Activated naive CD4-positive, alpha-beta T cell treated with anti-CD3 and anti-CD28 coated beads, Interleukin-2, amount 50 U/mL, for 72 hours (primary cell): ENCODE measurements at regions not wholly inside any gene's neighbourhood (a gene's known extent, or its start where the extent isn't known, plus 50 kb on each side); places are given as distances from the start of the nearest gene placed in this dataset.

Experiments used
- ATAC-seq, 2 donors: fragments of 150-1000 bp; cut with Tn5 transposase; 2 replicates each; pipeline ENCODE4 v1.10.0; 2021; ENCODE audit warnings: mild to moderate bottlenecking in 2 of 2, moderate library complexity in 2 of 2
- DNase-seq, 2 donors: peaks; one replicate each; pipeline ENCODE4 v3.0.0; 2021 to 2022; ENCODE audit warnings: low spot score in 2 of 2
- H3K27ac Mint-ChIP-seq, 2 donors: one replicate each; pipeline ENCODE4 v1.8.0; 2022; ENCODE audit warnings: mild to moderate bottlenecking in 2 of 2, mixed read lengths in 2 of 2
- H3K36me3 Mint-ChIP-seq, 2 donors: one replicate each; pipeline ENCODE4 v1.8.0; 2022; ENCODE audit warnings: mixed read lengths in 2 of 2
- H3K9me3 Mint-ChIP-seq, 2 donors: one replicate each; pipeline ENCODE4 v1.8.0; 2022; ENCODE audit warnings: mixed read lengths in 2 of 2

DNA sequence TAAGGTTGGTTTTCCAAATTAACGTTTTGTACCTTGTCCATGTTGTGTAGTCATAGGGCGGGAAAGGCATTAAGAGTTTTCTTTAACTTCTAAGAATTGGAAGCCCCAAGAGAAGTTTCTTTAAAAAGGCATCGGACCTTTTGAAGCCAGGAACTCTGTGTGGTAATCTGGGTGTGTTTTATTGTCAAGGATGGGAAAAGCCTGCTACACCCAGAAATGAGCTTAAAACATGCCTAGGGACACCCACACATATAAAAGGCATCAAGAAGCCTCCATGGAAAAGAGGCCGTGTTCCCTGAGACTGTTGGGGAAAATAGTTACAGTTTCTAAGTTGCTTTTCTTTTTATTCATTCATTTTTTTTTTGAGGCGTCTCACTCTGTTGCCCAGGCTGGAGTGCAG, 81.0 kb upstream of the PTHLH start:
- no peaks in the 10 kb centered on the region for H3K36me3 Mint-ChIP-seq
- ATAC-seq = no peak
- no peak overlapping the region for H3K27ac Mint-ChIP-seq

GRCh38 chr12:28054583-28054982, 82.0 kb upstream of the PTHLH start:
- Mint-ChIP-seq H3K9me3 (no peaks in the 10 kb centered on the region), H3K36me3 (no peaks in the 10 kb centered on the region), H3K27ac (no peak overlapping the region)
- DNase-seq = no peak
- no peak for ATAC-seq

More for the DNA sequence above, 81.0 kb upstream of the PTHLH start:
- DNase-seq = no peak
- no peaks in the 10 kb centered on the region for H3K9me3 Mint-ChIP-seq

GRCh38 chr12:28057856-28058615, 85.5 kb upstream of the PTHLH start:
- H3K27ac Mint-ChIP-seq = no peak overlapping the region
- no peaks in the 10 kb centered on the region for H3K36me3 Mint-ChIP-seq
- DNase-seq = no peak
- H3K9me3 Mint-ChIP-seq = no peaks in the 10 kb centered on the region
- ATAC-seq = peak in 1 of 2 donors; percentile 60

- DNase-seq (no peak), ATAC-seq (no peak)
- Mint-ChIP-seq H3K27ac (no peak overlapping the region), H3K9me3 (no peaks in the 10 kb centered on the region), H3K36me3 (no peaks in the 10 kb centered on the region)
Observed at GRCh38 chr12:28059220-28059619, 86.7 kb upstream of the PTHLH start.

DNA sequence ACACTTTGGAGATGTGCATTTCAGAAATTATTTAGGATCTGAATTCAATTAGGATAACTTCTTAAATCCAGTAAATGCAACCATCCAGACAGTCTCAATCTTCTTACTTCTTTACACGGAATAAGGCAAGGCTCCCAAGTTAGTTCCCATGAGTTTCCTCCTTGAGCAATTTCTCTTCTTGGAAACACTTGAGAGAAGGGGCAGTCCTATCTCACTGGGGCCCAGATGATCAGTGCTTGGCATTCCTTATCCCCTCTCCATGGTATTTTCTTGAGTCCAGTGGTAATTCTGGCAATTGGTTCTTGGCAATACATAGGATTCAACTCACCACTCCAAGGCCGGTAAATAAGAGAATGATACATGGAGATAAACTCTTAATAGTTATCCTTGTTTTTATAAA, 87.1 kb upstream of the PTHLH start:
- H3K27ac Mint-ChIP-seq = no peak overlapping the region
- no peak for DNase-seq
- no peaks in the 10 kb centered on the region for H3K9me3 Mint-ChIP-seq
- no peaks in the 10 kb centered on the region for H3K36me3 Mint-ChIP-seq
- no peak for ATAC-seq

DNA sequence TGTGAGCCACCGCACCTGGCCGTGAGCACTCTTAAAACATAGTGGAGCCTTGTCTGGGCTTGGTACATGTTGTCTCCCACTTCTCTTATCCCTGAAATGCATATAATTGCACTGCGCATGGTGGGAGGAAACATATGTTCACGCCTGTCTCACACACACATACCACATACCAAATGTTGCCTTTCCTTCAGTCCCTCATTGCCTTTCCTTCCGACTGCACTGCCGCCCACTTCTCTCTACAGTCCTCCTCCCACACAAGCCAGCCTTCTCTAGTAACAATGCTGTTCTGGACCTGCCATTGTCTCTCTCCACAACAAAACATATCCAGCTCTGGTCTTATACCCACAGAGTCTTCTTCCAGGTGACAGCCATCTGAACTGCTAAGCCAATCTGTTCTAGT, 88.3 kb upstream of the PTHLH start:
- Mint-ChIP-seq H3K36me3 (no peaks in the 10 kb centered on the region), H3K9me3 (no peaks in the 10 kb centered on the region), H3K27ac (no peak overlapping the region)
- ATAC-seq (no peak), DNase-seq (no peak)

- ATAC-seq (no peak), DNase-seq (no peak)
- no peaks in the 10 kb centered on the region for H3K9me3 Mint-ChIP-seq
- peaks cover 0 to 6% of the 10 kb centered on the region in 2 donors for H3K36me3 Mint-ChIP-seq
- H3K27ac Mint-ChIP-seq = no peak overlapping the region
Observed at GRCh38 chr12:28063355-28063880, 90.9 kb upstream of the PTHLH start.

DNA sequence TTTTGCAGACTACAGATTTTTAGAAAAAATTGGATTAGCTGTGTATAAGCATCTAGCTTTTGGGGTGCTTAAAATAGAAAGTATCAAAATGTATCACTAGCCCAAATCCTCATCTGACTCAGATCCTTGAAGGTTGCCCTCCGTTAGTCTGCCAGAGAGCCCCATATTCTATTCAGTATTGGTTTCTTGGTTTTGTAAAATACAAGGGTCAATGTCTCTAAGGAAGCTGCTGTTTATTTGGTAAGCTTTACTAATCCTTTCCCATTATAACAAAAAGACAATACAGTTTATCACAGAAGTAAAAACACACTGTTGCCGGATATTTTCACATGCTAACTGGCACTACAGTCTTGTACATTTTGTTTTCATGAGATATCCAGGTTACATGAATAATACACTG, 92.8 kb upstream of the PTHLH start:
- H3K36me3 Mint-ChIP-seq = peaks cover 0 to 6% of the 10 kb centered on the region in 2 donors
- peak in 1 of 2 donors; percentile 8 for DNase-seq
- H3K9me3 Mint-ChIP-seq = peaks cover 0 to 6% of the 10 kb centered on the region in 2 donors
- peak overlapping the region in 1 of 2 donors; percentile 80 for H3K27ac Mint-ChIP-seq
- peak; percentile 67 to 95 for ATAC-seq

GRCh38 chr12:28065889-28066630, 93.5 kb upstream of the PTHLH start:
- H3K9me3 Mint-ChIP-seq = peaks cover 0 to 6% of the 10 kb centered on the region in 2 donors
- peak; percentile 26 to 76 for ATAC-seq
- H3K36me3 Mint-ChIP-seq = peaks cover 0 to 6% of the 10 kb centered on the region in 2 donors
- DNase-seq = no peak
- H3K27ac Mint-ChIP-seq = peak overlapping the region in 1 of 2 donors; percentile 84

DNA sequence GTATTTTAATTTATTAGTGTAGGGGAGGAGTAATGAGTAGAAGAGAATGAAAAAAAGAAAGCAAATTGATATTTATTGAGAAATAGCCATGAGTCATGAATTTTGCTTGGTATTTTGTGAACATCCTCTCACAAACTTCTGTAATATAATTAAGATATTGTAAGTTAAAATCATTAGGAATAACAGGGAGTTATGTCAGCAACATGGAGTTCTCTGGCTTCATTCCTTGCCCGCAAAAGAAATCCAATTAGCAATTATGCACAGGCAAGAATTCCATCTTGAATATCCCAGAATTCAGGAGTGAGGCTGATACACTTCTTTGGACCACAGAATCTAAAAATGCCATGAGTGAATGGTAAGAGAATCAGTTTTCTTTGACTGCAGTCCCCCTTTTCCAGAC, 94.3 kb upstream of the PTHLH start:
- no peak for ATAC-seq
- Mint-ChIP-seq H3K36me3 (peaks cover 1 to 6% of the 10 kb centered on the region in 2 donors), H3K9me3 (peaks cover 2 to 6% of the 10 kb centered on the region in 2 donors), H3K27ac (no peak overlapping the region)
- no peak for DNase-seq

- Mint-ChIP-seq H3K27ac (no peak overlapping the region), H3K9me3 (peaks cover 8 to 12% of the 10 kb centered on the region in 2 donors), H3K36me3 (peaks cover 6 to 11% of the 10 kb centered on the region in 2 donors)
- DNase-seq (no peak), ATAC-seq (no peak)
Observed at GRCh38 chr12:28068467-28068866, 95.9 kb upstream of the PTHLH start.

GRCh38 chr12:28079539-28079938, 107.0 kb upstream of the PTHLH start:
- no peak overlapping the region for H3K27ac Mint-ChIP-seq
- peak in 1 of 2 donors; percentile 95 for ATAC-seq
- peaks cover 0 to 25% of the 10 kb centered on the region in 2 donors for H3K36me3 Mint-ChIP-seq
- peaks cover 0 to 16% of the 10 kb centered on the region in 2 donors for H3K9me3 Mint-ChIP-seq
- no peak for DNase-seq

DNA sequence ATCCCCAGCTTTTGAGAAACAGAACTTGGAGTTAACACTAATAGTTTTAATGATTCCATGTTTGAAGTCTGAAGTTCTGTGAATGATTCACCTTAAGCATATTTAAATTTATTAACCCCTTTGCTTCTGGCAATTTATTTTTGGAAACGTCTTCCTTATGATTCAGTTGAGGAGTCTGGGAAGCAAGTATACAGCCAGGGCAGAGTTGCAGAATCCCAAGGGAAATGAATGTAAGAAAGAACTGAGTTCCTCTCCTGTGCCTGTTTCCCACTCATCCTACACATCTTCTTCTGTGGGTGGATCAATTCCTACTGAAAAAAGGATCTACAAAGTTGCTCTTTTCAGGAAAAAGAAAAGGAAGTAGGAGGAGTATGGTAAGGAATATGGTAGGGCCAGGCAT, 108.2 kb upstream of the CCDC91 start:
- ATAC-seq (no peak), DNase-seq (no peak)
- Mint-ChIP-seq H3K27ac (no peak overlapping the region), H3K36me3 (peaks cover 0 to 18% of the 10 kb centered on the region in 2 donors), H3K9me3 (peaks cover 0 to 20% of the 10 kb centered on the region in 2 donors)

DNA sequence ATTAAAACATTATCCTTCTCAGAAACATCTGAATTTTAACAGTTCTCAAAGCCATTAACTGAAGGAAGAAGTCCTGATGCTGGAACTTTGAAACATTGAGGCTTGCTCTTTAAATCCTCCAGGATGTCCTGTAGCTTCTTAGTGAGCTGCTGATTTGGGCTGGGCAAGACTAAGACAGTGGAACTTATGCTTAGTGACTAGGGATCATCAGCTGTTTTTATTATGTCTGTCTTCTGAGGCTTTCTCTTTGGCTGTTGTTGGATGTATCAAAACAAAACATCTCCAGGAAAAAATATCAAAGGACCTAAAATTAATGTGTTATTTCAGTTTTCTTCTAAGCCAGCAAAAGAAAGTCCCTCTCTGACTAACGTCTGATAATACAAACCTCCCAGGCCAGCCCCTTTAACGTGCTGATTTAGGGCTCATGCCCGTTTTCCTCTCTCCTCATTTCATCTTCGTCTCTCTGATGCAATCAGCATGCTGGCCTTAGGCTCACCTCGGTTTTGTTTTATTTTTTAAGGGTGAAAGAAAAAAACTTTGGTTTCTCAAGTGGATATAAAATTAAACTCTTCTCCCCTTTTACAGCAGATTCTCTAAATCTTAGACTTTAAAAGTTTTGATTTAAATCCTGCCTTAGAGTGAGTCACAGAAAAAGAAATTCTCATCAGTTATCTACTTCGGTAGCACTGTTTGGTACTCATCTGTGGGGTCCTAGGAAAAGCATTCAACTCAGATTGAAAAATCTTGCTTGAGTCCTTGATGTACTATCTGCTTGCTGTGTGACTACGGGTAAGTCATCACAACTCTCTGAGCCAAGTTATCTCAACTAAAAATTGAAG, 106.2 kb upstream of the CCDC91 start:
- no peak for ATAC-seq
- Mint-ChIP-seq H3K27ac (no peak overlapping the region), H3K36me3 (peaks cover 0 to 10% of the 10 kb centered on the region in 2 donors), H3K9me3 (peaks cover 0 to 13% of the 10 kb centered on the region in 2 donors)
- no peak for DNase-seq

DNA sequence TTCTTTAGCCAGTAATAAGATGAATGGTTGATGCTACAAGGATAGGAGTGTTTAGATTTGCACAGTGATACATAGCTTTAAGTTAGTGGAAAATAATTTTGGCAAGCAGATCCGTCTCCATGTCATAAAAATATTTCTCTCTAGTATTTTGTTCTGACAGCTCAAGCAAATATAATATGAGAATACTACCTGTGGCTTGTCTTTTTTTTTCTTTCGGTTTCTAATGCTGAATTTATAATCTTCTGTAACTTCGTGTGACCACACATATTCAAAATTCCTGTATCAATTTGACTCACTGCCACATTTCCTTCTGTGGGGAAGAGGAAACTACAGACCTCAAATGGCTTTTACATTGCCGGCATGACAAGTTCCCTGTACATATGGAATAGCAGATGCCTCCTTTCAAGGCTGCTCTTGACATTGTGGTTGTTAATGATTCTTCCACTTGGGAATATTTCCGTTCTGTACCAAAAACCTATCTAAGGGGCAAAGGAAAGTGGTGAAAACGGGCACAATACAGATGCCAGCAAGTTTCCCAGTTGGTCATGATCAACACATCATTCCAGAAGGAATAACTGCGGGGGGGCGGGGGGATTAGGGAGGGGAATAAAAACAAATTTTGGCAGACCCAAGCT, 103.6 kb upstream of the CCDC91 start:
- Mint-ChIP-seq H3K36me3 (peaks cover 0 to 10% of the 10 kb centered on the region in 2 donors), H3K27ac (no peak overlapping the region), H3K9me3 (peaks cover 0 to 13% of the 10 kb centered on the region in 2 donors)
- peak in 1 of 2 donors; percentile 62 for ATAC-seq
- DNase-seq = no peak

- H3K9me3 Mint-ChIP-seq = peaks cover 0 to 4% of the 10 kb centered on the region in 2 donors
- no peaks in the 10 kb centered on the region for H3K36me3 Mint-ChIP-seq
- ATAC-seq = peak in 1 of 2 donors; percentile 39
- DNase-seq = no peak
- no peak overlapping the region for H3K27ac Mint-ChIP-seq
Observed at GRCh38 chr12:28088566-28089272, 101.5 kb upstream of the CCDC91 start.
